HG03060 (cell line): ENCODE measurements at regions not wholly inside any gene's neighbourhood (a gene's known extent, or its start where the extent isn't known, plus 50 kb on each side); places are given as distances from the start of the nearest gene placed in this dataset.
"Not testable (repeated sequence)": the region's sequence is repeated elsewhere in the genome, so short reads cannot be mapped to it uniquely, and the experiment has no call there.

Source experiments
- ATAC-seq: cut with Tn5 transposase; IDR thresholded peaks from one replicate; pipeline ENCODE4 v1.9.1; 2021; ENCODE audit warnings: low read depth, moderate number of reproducible peaks; ENCODE audit not compliant: unreplicated experiment

DNA sequence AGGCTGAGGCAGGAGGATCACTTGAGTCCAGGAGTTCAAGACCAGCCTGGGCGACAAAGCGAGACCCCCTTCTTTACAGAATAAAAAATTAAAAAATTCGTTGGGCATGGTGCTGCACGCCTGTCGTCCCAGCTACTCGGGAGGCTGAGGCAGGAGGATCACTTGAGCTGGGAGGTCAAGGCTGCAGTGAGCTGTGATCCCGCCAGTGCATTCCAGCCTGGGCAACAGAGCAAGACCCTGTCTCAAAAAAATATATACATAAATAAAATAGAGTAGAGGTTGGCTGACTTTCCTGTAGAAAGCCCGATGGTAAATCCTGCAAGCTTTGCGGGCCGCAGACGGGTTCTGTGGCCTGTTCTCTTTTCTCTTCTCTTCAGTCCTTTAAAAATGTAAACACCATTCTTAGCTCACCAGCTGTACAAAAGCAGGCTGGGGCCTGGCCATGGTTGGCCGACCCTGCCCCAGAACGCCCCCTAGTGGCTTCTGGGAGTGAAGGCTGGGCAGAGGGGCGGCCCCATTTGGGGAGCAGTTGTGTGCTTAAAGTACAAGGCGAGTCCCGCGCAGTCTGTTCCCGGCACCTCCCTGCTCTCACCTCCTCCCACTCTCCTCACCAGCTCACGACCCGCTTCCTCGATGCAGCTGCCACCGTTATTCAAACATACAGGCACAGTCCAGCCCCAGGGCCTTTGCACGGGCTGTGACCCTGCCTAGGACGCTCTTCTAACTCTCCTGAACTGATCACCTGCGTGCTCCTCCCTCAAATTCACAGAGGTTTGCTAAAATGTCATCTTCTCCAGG, 109.5 kb downstream of the CRLF3 start:
- not testable (repeated sequence) for ATAC-seq

DNA sequence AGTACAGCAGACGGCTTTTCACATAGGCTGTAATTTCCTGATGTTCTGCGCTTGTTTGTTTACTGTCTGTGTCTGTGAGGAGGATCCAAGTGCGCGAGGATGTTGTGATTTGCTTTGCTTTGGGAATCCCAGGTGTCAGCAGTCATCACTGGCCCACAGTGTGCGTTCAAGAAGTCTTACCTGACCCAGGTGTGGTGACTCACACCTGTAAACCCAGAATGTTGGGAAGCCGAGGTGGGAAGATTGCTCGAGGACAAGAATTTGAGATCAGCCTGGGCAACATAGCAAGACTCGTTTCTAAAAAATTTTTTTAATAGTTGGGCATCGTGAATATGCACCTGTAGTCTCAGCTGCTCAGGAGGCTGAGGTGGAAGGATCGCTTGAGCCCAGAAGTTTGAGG, 110.7 kb downstream of the CRLF3 start:
- not testable (repeated sequence) for ATAC-seq

DNA sequence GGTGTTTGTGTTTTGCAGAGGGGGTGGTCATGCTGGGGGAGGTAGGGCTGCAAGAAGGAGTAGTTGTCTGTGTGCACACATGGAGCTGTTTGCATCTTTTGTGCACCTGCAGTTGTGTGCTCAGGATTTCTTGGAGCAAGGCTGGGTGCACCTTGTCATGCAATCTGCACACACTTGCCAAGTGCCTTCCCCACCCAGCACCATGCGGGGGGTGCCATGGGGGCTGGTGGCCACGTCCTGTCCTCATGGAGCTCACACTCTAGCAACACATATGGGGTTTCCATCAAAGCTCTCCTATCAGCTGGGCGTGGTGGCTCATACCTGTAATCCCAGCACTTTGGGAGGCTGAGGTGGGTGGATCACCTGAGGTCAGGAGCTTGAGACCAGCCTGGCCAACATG, 111.6 kb downstream of the CRLF3 start:
- not testable (repeated sequence) for ATAC-seq

DNA sequence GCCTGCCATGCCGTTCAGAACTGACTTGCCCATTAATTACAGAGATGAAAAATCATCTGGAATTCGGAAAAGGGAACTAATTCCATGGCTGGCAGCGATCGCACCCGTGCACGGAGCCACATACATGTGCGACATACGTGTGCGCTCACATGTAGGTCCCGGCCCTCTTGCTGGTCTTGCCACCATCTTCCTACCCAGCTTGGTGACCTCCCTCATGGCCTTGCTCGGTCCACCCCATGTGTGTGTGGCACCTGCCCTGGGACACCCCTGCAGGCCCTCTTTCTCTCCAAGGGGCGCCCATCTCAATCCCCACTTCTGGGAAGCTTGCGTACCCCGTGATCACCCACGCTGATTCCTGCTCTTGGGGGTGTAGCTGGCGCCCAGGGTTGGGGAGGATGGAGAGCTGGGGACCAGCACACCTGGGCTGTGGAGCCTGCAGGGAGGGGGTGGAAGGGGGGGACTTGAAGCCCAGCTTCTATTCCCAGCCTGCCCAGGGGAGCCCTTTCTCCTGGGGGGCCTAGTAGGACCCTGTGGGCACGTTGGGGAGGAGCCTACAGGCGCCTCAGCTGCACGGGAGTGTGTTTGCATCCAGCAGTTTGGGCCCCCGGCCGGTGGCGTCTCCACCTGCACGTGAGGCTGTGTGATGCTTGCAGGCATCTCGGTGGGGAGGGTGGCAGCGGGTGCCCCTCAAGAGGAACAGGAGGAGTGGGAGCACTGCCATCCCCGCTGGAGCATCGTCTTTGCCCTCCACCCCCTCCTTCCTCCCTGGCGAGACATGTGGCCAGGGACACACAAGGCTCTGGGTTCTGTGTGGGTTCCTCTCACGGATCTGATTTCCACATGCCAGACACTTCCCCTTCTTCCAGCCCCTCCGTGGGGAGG, 112.6 kb downstream of the CRLF3 start:
- not testable (repeated sequence) for ATAC-seq

DNA sequence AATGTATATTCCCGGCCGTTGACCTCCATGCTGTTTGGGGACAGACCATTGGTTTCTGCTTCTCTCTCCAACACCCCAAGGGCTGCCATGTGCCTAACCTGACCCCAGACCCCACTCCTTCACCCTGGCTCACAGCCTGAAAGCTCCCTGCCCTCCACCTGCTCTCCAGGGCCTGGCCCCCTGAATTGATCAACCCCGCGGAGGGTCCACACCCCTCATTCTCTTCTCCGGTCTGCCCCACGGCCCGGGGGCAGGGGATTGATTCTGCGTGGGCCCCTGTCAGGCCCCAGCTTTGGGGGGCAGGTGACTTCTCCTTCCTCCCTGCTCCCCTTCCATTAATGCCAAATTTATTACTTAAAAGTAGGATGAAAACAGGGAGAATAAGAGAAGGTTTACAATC, 113.3 kb downstream of the CRLF3 start:
- ATAC-seq: not testable (repeated sequence)

DNA sequence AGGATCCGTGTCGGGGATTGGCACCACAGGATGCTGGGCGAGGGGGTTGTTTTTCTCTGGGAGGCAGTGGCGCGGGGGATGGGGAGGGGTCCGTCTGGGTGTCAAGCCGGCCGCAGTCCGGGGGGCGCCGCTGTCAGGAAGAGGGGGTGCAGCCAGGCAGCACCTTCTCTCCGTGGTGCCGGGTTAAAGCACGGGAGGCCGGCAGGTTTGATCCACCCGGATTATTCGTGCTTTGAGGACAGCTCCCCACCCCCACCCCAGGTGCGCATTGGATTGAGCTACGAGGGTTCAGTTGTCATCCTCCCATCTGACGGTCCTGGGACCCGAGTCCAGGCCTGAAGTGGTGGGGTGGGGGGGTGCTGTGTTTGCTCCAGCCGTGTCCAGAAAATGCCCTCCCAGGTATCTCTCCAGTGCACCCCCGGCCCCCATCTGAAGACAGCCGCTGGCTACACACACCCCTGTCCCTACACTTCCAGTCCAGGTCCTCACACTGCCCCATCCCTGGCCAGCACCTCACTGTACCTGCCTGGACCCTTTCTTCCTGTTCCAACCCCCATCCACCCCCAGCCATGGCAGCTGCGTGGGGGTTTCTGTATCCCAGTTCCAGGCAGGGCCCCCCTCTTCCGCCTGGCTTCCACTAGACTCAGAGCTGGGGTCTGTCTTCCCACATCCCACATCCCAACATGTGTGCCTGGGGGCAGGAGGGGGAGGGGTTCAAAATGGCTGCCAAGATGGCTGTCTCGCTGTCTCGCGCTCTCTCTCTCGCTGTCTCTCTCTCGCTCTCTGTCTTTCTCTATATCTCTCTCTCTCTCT, 114.0 kb downstream of the CRLF3 start:
- ATAC-seq: not testable (repeated sequence)

DNA sequence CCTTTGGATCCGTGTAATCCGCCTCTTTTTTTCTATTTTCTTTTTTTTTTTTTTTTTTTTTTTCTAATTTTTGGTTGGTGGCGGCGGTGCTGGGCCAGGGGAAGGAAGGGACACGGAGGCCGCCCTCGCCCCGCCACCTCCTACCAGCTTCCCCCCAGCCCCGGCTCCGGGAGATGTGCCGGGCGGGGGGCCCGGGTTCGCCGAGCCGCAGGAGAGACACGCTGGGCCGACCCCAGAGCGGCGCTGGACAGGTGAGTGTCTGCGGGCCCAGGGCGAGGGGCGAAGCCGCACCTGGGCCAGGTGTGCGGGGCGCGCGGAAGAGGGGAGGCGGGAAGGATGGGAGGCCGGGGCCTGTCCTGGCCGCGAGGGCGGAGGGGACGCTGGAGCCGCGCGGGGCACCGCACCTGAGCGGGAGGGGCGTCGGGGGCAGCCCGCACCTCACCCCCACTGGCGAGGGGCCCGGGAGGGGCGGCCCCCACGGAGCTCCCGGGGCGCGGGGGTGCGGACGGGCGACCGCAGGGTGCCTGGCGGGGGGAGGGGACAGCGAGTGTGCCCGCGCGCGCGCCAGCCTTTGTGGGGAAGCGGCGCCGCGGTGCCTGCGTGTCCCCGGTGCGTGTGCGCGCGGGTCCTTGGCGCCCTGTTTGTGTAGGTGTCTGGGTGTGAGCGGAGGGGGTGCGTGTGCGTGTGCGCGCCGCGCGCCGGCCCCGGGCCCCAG, 114.8 kb downstream of the CRLF3 start:
- ATAC-seq: not testable (repeated sequence)

DNA sequence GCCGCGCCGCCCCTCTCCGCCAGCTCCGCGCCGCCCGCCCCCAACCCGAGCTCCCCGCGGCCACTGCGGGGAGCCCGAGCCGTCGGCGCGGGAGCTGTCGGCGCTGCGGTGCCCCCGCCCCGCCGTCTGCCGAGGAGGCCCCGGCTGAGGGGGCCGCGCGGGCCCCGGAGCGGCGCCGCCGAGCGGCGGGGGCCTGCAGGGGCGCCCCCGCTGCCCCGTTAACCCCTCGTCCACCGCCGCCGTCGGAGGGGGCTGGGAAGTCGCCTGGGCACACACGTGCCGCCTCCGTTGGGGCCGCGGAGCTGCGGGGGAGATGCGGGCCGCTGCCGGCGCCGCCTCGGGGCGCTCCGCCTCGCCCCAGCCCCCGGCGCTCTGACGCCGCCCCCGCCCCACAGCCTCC, 115.4 kb downstream of the CRLF3 start:
- ATAC-seq: not testable (repeated sequence)

DNA sequence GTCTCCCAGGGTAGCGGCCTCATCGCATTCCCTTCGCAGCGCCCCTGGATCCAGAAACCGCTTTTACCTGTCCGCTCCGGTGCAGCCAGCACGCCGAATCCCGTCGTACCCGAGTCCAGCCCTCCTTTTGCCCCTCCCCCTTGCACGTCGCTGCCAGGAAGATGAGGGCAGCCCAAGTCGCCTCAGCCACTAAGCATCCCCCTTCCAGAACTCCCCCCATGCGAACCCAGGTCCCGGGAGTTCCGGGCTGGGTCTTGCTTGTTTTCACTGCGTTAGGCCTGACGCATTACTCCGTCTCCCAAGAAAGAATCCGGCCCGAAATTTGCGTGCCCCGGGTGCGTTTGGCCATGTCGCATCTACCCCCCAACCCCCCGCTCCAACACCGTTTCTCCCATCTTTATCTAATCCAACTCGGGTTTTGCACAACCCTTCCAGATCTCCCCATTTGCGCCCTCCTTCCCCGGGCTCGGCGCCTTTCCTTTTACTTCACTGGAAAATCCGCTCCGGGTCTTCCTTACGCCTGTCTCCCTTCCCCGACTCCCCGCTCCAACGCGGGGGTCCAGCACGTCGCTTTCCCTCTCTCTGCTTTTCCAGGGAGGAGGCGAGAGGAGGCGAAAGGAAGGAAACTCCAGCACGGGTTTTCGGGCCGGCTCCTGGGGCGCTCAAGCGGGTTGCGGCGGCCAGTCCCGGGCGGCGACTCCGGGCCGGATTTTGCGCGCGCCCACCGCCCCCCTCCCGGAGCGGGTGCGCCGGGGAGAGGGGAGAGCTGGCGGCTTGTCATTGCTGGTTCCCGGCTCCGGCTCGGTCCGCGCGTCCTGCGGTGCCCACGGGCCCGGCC, 116.0 kb downstream of the CRLF3 start:
- not testable (repeated sequence) for ATAC-seq

DNA sequence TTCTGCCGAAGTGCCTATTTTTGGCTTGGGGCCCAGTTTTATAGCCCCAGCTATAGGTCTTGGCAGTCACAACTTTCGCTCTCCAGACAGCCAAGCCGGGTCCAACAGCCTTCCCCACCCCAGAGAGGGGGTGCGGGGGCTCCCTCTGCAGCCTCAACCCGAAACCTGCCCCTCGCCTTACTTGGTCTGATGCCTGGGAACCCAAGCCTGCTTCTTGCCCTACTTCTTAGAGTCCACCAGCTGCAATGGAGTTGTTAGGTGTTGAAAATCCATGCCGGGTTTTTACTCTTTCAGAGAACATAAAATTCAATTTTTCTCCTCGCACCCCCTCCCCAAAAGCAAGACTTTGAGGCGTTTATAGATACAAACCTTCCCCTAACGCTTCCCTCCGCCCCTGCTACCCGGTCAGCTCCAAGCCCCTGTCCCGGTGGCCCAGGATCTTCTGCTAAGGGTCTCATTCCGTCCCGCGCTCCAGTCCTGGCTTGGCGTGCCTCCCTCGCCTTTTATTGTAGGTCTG, 116.7 kb downstream of the CRLF3 start:
- not testable (repeated sequence) for ATAC-seq

DNA sequence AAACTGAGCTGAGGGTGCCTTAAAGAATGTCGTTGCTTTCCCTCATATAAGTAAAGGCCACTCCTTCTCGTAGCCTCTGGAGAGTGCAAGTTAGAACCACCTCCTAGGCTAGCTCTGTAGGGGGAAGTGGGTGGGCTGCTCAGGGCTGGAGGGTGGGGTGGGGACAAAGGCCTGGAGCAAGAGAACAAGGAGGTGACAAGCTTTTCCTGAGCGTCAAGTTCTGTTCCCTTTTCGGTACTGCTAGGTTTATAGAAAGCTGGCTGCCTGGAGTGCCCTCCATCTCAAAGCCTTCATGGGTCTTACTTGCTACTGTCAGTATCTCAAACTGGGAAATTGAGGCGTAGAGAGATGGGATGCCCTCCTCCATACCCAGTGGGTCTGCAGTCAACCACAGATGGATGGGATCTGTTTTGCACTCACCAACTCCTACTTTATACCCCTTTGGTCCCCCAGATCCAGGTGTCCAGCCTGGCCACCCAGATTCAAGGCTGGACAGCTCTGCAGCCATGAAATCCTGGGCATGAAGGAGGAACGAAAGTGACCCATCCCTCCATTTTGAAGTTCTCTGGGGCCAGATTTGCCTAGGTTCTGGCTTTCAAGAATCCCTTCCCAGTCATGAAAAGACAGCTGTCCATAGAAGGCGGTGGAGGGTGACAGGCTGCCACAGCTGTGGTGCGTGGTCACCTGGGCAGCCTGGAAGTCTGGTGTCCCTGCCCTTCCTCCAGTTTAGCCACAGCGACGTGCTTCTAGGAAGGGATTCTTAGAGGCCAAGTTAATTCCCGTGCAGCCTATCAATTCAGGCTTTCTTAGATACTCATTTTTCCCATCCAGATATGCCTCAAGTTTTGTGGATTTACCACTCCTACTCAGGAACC, 117.8 kb downstream of the CRLF3 start:
- not testable (repeated sequence) for ATAC-seq

DNA sequence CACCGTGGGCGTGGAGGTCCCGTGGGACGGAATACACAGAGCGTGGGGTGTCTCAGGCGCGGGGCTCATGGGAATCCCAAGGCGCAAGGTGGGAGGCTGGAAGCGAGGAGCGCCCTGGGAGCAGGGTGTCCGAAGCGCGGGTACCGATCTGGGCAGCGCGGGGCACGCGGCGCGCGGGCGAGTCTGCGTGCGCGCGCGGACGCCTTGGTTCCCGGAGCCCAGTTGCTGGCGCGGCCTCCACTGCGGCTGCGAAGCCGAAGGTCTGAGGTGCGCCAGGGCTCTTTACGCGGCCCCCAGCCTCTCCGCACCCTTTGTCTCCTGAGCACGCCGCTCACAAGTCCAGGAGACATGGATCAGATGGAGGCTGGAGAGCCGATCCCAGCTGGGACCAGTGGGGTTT, 118.5 kb downstream of the CRLF3 start:
- ATAC-seq: not testable (repeated sequence)

DNA sequence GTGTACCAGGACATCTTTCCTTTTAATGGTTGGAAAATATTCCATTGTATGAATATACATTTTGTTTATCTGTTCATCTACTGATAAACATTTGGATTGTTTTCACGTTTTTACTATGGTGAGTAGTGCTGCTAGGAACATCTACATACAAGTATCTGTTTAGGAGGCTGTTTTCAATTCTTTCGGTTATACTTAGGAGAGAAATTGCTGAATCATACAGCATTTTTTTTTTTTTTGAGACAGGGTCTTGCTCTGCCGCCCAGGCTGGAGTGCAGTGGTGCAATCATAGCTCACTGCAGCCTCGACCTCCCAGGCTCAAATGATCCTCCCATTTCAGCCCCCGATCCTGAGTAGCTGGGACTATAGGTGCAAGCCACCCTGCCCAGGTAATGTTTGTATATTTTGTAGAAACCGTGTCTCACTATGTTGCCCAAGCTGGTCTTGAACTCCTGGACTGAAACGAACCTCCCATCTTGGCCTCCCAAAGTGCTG, 122.9 kb downstream of the CRLF3 start:
- no peak for ATAC-seq

DNA sequence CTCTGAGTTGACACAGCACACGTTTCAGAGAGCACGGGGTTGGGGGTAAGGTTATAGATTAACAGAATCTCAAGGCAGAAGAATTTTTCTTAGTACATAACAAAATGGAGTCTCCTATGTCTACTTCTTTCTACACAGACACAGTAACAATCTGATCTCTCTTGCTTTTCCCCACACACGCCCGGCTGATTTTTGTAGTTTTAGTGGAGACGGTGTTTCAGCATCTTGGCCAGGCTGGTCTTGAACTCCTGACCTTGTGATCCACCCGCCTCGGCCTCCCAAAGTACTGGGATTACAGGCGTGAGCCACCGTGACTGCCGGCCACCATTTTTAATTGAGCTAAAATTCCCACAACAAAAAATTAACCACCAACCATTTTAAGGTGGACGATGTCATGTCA, 123.7 kb downstream of the CRLF3 start:
- not testable (repeated sequence) for ATAC-seq

DNA sequence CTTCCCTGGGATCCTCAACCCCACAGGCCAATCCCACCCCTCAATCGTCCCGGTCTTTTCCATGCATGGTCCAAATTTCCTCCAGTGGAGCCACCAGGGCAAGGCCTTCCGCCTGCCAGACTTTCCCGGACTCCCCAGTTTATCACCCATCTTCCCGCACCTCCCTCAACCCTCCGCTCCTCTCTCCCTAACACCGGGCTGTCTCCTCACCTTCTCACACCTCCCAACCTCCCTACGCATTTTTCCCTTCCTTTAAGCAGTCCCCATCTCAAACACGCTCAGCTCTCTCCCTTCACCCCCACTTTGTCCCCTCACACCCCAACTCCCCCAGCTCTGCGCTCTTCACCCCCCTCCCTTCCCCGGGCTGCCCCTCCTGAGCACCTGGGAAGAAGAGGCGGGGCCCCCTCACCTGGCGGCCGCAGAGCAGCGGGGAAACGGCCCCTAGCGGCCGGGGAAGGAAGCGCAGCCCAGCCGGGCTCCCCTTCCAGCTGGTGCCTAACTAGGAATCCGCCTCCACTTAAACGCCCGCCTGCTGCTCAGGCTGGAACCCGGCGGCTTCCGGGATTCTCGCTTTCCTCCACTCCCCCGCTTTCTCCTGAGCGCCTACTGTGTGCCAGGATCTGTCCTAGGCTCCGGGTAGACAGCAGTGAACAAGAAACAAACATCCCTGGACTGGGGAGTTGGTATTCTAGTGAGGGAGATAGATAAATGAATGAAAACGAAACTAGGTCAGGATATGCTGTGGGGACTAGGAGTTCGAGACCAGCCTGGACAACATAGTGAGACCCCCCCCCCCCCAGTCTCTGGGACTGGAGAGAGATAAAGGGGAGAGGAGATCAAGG, 126.7 kb downstream of the CRLF3 start:
- not testable (repeated sequence) for ATAC-seq

DNA sequence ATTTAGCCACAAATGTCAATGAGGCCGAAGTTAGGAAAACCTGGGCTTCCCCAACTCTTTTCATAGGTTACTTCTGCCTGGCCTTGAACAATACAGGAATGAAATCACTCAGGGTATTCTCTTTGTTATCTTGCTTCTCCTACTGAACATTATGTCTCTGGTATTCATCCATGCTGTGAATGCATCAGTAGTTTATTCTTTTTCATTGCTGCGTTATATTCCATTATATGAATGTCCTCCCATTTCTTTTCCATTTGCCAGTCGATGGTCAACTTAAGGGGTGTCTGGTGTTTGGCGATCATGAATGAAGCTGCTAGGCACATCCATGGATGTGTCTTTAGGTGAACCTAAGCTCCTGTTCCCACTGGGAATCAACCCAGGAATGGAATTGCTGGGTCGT, 128.3 kb downstream of the CRLF3 start:
- no peak for ATAC-seq

DNA sequence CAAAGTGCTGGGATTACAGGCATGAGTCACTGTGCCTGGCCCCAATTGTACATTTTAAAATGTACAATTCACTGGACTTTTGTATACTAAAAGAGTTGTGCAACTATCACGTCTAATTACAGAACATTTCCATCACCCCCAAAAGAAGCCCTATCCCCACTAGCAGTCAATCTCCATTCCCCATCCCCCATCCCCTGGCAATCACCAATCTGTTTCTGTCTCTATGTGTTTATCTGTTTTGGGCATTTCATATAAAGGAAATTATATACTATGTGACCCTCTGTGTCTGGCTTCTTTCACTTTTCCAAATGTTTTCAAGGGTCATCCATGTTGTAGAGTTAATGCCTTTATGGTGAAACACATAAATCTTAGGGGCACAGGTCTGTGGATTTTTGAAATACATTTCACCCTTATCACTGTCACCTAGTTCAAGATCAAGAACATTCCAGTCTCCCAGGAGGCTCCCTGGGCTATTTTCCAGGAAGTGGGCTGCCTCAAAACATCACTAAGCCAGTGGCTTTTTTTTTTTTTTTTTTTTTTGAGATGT, 129.2 kb downstream of the CRLF3 start:
- not testable (repeated sequence) for ATAC-seq
